ENCODE measurements at regions not wholly inside any gene's neighbourhood (a gene's known extent, or its start where the extent isn't known, plus 50 kb on each side); places are given as distances from the start of the nearest gene placed in this dataset.

DNA sequence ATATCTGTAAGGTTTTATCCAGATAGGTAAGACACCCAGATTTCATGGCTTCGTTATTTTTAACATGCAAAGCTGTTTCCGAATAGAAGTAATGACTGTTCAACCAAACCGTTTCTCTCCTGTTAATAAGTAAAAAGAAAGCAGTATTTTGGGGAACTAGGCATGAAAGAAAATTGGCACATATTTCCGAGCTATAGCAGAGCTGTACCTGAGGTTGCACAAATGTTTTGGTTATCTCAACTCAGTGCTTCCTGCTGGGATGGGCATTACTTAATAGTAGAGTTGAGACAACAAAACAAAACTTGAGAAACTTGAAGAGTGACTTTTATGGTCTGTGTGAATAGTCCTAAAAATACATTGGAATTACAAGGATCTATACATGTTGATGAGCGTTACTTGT, 564.3 kb upstream of the SORCS1 start:
- peak; percentile 40 for DNase-seq (ENCODE audit: low read depth)

DNA sequence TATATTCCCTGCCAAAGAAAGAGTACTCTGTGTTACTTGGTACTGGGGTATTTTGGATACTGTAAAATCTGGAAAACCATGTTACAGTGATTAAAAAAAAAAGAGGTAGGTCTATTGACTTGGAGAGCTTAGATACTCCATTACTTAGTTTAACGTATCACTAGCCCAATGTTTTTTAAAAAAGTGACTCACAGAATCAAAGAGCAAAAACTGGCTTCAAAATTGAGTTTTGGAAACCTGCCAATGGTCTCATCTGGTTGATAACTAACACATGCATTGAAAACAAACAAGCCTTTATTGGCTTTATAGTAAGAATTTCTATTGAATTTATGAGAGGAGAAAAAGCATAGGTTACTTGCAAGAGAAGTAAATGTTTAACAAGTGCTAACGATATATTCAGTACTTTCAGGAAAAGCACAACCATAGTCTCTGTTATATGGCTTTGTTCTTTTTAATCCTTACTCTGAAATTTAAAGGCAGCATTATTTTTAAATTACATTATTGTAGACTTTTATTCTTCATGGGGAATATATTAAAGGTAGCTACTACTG, 563.3 kb upstream of the SORCS1 start:
- peak; percentile 63 for DNase-seq (ENCODE audit: low read depth)

DNA sequence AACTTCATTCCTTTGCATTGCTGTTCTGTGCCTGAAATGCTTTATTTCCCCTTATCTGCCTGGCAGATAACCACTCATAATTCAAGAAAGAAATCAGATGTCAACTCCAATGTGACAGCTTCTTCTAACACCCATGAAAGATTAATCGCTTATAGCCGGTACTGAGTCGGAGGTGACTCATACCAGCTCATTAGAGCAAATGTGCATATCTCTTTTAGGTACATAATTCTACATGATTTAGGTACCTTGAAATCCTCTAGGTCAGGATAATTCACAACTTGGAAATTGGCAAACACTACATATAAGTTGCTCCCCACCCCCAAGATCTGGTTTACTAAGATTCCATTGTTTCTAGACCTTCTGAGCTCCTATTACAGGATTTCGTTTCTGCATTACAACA, 554.4 kb upstream of the SORCS1 start:
- DNase-seq (ENCODE audit: low read depth): no peak

DNA sequence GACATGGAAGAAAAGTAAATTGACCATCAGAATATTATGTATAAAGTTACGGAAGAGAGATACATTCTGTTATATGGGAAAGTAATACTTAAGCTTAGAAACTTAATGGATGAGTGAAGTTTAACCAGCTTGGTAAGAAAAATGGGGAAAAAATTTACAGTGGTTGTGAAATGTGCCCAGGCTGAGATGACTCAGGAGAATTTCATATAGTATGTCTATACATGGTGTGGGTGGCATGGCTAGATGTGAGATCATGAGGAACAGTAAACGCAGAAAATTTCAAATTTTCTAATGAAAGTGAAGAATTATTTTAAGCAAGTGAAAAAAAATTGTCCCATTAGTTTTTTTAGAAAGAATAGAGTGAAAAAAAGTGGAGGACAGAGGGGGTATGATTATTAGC, 552.5 kb upstream of the SORCS1 start:
- peak; percentile 9 for DNase-seq (ENCODE audit: low read depth)

DNA sequence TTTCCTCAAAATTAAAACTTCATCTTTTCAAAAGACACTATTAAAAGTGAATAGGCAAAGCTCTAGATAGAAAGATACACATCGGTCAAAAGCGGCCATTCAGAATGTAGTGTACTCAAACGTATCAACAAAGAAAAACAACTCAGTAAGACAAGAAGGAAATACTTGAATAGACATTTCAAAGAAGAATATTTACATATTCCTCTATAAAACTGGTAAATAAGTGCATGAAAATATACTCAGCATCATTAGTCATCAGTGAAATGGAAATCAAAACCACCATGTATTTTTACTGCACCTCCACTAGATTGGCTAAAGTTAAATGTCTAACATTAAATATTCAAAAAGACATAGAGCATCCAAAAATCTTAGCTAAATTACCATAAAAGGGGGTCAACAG, 551.1 kb upstream of the SORCS1 start:
- no peak for DNase-seq (ENCODE audit: low read depth)

DNA sequence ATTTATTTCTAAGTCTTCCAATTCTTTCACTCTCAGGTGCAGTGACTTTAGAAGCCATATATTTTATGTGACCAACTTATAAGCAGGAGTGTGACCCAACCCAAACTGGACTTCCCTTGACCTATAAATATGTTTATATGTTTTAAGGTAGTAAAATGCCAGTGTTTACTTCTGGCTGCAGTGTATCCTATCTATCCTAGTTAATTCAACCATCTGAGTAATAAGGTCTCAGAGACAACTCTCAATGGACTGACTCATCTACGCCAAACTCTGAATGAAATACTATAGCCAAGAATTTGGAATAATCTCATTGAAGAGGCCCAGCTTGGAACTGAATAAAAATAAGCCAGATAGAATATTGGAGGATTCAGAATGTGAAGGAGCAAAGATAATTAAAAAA, 544.5 kb upstream of the SORCS1 start:
- no peak for DNase-seq (ENCODE audit: low read depth)

DNA sequence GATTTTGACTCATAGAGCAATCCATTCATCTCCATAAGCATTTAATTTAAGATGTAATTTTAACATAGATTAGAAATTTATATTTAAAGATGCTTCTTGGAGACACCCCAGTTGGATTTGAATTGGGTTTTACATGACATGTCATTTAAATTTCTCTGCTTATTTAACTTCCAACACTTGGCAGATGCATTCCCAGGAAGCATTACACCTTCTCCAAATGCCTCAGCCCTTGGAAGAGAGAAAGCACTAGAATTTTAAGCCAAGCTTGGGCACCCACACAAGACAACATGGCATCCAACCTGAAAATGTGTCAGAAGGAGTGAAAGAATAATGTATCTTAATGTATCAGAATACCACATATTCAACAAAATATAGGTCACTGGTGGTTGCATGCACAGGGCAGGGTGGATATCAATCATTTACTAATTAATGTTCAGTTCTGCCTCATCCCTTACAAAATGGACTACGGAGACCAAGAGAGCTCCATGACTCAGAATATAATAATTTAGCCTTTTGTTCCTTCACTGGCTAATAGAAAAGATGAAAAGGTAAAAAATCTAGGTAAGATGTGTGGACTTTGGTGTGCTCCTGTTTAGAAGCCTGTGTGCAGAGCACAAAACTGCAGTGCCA, 541.7 kb upstream of the SORCS1 start:
- DNase-seq (ENCODE audit: low read depth): peak; percentile 38

DNA sequence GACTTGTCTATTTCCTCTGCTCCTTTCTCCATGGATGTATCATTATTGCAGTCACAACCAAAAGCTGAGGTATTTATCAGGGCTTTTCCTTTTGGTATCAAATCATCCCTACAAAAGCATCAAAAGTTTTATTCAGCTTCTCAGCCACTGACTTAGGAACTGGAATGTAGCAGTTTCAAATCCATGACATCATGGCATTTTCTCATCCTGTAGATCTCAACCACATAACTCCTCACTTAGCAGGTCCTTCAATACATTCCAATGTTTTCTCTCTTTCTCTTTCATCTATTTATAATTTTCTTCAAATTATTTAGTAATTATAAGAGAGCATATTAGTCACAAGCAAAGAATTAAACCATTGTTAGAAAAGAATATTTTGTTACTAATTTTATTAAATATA, 537.4 kb upstream of the SORCS1 start:
- no peak for DNase-seq (ENCODE audit: low read depth)

DNA sequence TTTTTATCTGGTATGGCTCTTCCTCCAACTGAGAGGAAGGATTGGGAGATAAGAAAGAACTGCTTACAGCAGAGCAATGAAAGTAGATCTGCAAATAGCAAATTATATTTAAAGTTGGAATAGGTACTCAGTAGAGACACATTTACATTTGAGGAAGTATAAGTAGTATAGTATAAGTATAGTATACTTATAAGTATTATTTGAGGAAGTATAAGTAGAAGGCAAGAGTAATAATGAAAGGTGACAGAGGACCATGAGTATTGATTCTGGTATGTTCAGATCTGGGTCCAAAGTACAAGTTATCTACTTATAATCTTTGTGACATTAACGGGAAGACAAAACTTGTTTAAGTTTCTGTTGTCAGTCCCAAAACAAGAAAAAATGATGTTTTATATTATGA, 527.6 kb upstream of the SORCS1 start:
- no peak for DNase-seq (ENCODE audit: low read depth)

DNA sequence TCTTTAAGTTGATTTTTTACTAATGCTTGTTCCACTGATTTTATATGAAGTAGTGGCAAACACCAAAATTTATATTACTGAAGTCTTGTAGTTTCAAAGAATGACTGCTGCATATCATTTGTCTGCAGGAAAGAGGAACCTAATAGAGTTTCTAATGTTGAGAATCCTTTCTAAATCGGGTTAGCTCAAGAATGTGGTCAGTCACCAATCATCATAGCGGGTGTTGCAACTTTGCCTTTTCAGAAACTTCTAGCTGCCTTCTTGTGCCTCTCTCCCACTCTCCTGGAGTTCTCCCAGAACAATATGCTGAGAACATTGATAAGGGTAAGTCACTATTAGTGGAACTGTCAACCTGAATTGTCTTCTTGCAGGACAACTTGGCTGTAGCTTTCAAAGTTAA, 524.8 kb upstream of the SORCS1 start:
- no peak for DNase-seq (ENCODE audit: low read depth)

DNA sequence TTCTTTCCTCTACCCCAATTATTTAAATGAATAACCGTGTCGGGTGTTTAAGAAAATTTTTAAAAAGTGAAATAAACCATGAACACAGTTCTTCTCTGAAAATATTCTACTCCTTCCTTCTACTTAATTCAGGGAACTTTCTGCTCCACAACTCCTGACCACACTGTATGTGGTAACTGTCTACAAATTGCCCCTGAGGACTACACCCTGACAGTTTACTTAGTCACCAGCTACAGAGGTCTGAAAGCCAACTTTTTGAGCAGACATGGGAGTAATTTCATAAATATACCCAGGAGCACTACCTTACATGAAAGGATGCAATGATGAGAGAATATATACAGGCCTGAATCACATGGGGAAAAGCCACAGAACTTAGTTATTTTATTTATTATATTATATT, 523.2 kb upstream of the SORCS1 start:
- peak; percentile 48 for DNase-seq (ENCODE audit: low read depth)

DNA sequence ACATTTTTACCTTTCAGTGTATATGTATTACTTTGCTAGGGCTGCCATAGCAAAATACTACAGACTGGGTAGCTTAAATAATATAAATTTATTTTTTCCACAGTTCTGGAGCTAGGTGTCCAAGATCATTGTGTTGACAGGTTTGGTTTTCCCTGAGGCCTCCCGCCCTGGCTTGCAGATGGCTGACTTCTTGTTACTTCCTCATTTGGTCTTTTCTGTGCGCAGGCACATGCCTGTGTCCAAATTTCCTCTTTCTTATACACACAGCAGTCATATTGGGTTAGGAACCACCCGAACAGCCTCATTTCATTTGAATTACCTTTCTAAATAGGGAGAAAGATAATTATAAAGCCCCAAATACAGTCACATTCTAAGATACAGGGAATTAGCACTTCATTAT, 521.6 kb upstream of the SORCS1 start:
- DNase-seq (ENCODE audit: low read depth): no peak

DNA sequence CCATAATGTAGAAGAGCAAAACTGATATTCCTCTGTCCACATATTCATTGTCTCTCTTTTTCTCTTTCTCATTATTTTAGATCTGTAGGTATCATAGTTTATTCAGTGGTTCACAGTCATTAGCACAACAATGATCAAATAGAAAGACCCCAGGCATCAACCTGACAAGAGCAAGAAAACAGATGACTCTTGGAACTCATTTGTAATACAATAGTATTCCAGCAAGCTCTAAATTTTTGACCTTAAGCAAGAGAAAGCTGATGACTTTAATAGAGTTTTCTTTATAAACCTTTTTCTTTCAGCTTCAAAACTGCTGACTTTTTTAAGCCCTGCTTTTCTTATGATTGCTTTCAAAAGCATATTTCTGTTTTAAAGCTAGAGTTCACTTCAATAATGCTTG, 507.5 kb upstream of the SORCS1 start:
- no peak for DNase-seq (ENCODE audit: low read depth)

DNA sequence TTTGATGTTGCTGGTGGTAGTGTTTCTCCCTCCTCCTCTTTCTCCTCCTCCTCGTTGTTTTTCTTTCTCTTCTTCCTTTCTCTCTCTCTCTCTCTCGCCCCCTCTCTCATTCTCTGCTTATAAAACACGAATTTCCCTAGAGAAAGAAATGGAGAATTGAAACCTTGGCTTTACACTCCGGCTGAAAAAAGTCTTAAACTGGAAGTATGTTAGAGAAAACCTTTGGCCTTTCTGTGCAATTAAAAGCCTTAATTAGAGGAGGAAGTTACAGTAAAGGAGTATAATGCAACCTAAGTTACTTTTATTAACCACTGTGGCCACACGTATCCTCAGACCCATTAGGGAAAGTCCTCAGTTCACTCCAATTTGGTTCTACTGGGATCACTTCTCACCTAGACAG, 501.7 kb upstream of the SORCS1 start:
- DNase-seq (ENCODE audit: low read depth): no peak

DNA sequence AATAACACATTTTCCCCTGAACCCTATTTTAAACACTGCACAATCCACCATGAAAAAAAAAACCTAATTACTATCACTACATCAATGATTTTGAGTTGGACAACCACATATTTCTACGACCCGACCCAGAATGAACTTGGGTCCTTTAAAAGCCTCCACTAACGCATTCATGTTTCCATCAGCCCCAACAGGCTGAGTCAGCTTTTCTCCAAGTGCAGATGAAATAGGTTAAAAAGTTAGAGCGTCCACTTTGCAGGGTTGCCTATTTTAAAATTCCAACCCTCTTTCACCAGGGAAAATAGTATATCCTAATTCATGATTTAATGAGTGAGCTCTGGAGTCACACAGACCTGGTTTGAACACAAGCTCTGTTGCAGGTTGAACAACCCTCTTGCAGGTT, 501.0 kb upstream of the SORCS1 start:
- DNase-seq (ENCODE audit: low read depth): no peak

DNA sequence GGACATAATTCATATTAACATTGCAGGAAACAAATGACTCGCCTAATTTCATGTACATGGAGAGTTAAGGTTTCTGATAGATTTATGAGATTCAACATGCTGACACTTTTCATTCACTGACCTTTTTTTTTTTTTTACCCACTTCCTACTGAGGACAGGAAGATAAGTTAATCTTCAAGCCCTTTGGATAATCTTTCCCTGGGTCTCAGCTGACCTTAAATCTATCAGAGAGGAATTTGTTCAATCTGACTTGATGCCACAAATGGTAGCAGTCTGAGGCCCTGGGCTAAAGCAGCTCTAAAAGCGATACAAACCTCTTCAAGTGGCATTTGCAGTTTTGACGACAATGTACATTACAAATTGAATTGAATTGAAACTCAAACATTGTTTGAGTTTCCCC, 493.3 kb upstream of the SORCS1 start:
- peak; percentile 56 for DNase-seq (ENCODE audit: low read depth)

DNA sequence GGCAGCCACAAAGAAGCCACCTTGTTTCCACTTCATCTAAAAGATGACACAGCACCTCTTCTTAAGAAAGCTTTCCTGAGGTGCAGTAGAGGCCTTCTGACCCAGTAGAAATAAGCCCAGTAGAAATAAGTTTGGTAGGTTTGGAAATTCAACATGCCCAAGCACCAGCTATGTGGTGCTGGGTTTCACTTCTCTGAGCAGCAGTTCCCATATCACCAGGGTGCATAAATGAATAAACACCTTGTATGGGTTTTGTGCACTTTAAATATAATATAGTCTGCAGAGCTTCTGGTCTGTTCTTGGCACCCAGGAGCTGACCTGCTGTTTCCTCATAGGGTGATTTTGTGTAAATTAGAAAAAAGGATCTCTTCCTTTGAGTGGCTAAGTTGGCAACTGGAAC, 492.4 kb upstream of the SORCS1 start:
- no peak for DNase-seq (ENCODE audit: low read depth)

DNA sequence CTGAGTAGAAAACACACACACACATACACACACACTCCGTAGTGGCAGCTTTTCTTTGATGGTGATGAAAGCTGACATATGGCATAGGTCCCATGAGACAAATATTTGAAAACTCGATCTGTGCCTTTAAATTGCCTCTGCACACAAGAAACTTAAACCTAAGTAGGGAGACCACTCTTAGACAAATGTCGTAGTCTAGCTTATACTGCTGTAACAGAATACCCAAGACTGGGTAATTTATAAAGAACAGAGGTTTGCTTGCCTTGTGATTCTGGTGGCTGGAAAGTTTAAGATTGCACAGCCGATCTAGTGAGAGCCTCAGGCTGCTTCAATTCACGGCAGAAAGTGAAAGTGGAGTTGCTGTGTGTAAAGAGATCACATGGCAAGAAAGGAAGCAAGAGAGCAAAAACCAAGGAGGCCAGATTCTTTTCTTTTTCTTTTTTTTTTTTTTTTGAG, 489.4 kb upstream of the SORCS1 start:
- DNase-seq (ENCODE audit: low read depth): peak; percentile 71

DNA sequence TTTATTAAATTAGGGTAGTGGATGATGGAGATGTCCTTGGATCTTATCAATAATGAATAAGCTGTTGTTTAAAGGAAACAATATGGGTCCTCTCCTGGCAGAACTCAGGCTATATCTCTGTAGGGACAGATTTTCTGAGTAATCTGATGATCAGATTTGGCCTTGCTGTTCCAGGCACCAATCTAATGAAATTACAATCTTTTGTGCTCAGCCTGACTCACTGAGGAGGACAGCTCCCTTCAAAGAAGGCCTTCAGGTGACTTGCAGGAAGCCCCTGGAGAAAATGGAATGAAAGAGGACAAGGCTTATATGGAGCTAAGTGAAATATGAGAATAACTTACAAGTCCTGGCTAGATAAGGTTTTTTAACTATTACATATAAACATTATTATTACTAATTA, 486.4 kb upstream of the SORCS1 start:
- no peak for DNase-seq (ENCODE audit: low read depth)

DNA sequence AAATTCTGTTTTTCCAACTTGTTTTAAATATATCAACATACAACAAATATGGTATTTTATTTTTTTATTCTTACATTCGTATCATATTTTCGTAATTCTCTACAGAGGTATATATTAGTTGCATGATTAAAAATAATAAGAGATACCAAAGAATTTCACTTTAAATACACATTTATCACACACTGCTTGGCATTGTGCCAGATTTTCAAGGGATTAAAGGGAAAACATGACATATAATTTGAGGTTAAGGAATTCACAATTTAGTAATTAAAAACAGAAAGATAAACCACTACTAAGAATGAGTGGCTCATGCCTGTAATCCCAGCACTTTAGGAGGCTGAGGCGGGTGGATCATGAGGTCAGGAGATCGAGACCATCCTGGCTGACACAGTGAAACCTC, 484.7 kb upstream of the SORCS1 start:
- DNase-seq (ENCODE audit: low read depth): no peak

DNA sequence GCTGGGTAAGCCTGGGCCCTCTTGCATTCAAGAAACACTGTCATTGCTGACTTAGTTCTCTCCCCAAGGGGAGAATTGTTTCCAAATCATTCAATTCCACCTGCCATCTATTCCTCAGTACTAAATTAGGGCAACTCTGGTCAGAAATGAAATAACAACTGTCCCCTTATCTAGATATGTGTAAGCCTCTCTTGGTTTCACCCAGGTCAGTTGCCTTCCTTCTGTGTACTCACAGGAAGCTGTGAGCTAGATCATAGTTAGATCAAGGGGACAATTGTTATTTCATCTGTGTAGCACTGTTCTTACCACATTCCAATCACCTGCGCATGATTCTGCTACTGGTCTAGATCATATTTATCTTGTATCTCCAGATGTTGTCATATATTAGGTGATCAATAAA, 483.0 kb upstream of the SORCS1 start:
- no peak for DNase-seq (ENCODE audit: low read depth)

DNA sequence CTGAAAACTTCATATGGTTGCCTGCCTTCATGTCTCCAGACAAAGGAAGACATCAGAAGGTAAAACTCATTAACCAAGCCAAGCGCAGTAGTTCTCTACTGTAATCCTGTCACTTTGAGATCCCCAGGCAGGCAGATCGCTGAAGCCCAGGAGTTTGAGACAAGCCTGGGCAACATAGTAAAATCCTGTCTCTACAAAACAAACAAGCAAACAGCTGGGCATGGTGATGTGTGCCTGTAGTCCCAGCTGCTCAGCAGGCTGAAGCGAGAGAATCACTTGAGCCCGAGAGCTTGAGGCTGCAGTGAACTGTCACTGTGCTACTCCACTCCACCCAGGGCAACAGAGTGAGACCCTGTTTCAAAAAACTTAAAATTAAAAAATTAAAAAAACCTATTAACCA, 467.4 kb upstream of the SORCS1 start:
- DNase-seq (ENCODE audit: low read depth): no peak

DNA sequence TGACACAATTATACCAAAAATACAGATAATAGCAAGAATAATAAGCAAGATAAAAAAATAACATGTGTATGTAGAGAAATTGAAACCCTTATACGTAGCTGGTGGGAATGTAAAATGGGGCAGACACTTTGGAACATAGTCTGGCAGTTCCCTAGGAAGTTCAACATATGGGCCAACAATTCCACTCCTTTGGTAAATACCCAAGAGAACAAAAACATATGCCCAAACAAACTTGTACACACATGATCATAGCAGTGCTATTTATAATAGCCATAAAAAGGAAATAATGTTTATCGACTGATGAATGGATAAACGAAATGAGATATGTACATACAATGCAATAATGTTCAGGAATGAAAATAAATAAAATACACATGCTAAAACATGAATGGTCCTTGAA, 462.4 kb upstream of the SORCS1 start:
- no peak for DNase-seq (ENCODE audit: low read depth)

DNA sequence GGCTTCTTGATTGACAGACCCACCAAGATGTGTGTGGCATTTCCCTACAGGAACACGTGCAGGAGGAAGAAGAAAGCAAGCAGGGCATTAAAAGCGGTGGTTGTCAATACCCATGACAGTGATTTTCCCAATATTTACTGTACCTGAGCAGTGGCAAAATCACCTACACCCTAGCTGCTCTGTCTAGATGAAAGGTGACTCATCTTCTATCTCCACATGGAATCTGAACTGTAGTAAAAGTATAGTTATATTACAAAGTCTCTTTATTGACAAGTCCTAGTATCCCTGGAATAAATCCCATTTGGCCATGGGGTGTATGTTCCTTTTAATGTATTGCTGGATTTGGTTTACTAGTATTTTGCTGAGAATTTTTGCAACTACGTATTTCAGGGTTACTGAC, 458.8 kb upstream of the SORCS1 start:
- no peak for DNase-seq (ENCODE audit: low read depth)
